ENCODE measurements at regions not wholly inside any gene's neighbourhood (a gene's known extent, or its start where the extent isn't known, plus 50 kb on each side); places are given as distances from the start of the nearest gene placed in this dataset.

GRCh38 chr10:9188022-9188810 lies 1133.7 kb downstream of the GATA3 start:
- Histone ChIP-seq H3K36me3 (ENCODE audit: control insufficient read depth in 2 of 3, insufficient read depth in 3 of 3, low read length in 3 of 3) (no peaks in the 10 kb centered on the region), H3K27me3 (ENCODE audit: control insufficient read depth, insufficient read depth, low read length) (no peaks in the 10 kb centered on the region), H3K4me1 (ENCODE audit: control insufficient read depth in 2 of 3, insufficient read depth in 2 of 3, low read depth in 1 of 3, low read length in 3 of 3) (no peaks in the 10 kb centered on the region), H3K9ac (ENCODE audit: low read length in 3 of 3) (no peak overlapping the region), H3K4me3 (ENCODE audit: low read length in 3 of 3) (no peak overlapping the region), H3K27ac (ENCODE audit: low read depth in 2 of 2, low read length in 2 of 2) (no peak overlapping the region), H3K9me3 (ENCODE audit: control insufficient read depth in 2 of 3, insufficient read depth in 1 of 3, low read length in 3 of 3) (no peaks in the 10 kb centered on the region)
- FAIRE-seq (peak; percentile 83), DNase-seq (no peak)
- intact Hi-C loops (cut with DNase I) = no loop called here
- no peak for TF ChIP-seq CTCF (IDR thresholded peaks at IDR 0.05; ENCODE audit: borderline replicate concordance, extremely low read depth, insufficient read depth)

- H3K27ac ChIP-seq (ENCODE audit: low read depth in 2 of 2, low read length in 2 of 2) = no peak overlapping the region
- no peaks in the 10 kb centered on the region for H3K36me3 ChIP-seq (ENCODE audit: control insufficient read depth in 2 of 3, insufficient read depth in 3 of 3, low read length in 3 of 3)
- TF ChIP-seq CTCF (IDR thresholded peaks at IDR 0.05; ENCODE audit: borderline replicate concordance, extremely low read depth, insufficient read depth) = no peak
- H3K9me3 ChIP-seq (ENCODE audit: control insufficient read depth in 2 of 3, insufficient read depth in 1 of 3, low read length in 3 of 3) = no peaks in the 10 kb centered on the region
- H3K27me3 ChIP-seq (ENCODE audit: control insufficient read depth, insufficient read depth, low read length) = no peaks in the 10 kb centered on the region
- DNase-seq = no peak
- no peak for FAIRE-seq
- H3K4me1 ChIP-seq (ENCODE audit: control insufficient read depth in 2 of 3, insufficient read depth in 2 of 3, low read depth in 1 of 3, low read length in 3 of 3) = no peaks in the 10 kb centered on the region
- intact Hi-C loops (cut with DNase I) = no loop called here
- no peak overlapping the region for H3K9ac ChIP-seq (ENCODE audit: low read length in 3 of 3)
- no peak overlapping the region for H3K4me3 ChIP-seq (ENCODE audit: low read length in 3 of 3)
Observed at GRCh38 chr10:9189448-9189847, 1135.0 kb downstream of the GATA3 start.

- TF ChIP-seq CTCF (IDR thresholded peaks at IDR 0.05; ENCODE audit: borderline replicate concordance, extremely low read depth, insufficient read depth) = no peak
- intact Hi-C loops (cut with DNase I) = no loop called here
- Histone ChIP-seq H3K4me3 (ENCODE audit: low read length in 3 of 3) (no peak overlapping the region), H3K9ac (ENCODE audit: low read length in 3 of 3) (no peak overlapping the region), H3K36me3 (ENCODE audit: control insufficient read depth in 2 of 3, insufficient read depth in 3 of 3, low read length in 3 of 3) (no peaks in the 10 kb centered on the region), H3K4me1 (ENCODE audit: control insufficient read depth in 2 of 3, insufficient read depth in 2 of 3, low read depth in 1 of 3, low read length in 3 of 3) (no peaks in the 10 kb centered on the region), H3K9me3 (ENCODE audit: control insufficient read depth in 2 of 3, insufficient read depth in 1 of 3, low read length in 3 of 3) (no peaks in the 10 kb centered on the region), H3K27me3 (ENCODE audit: control insufficient read depth, insufficient read depth, low read length) (no peaks in the 10 kb centered on the region), H3K27ac (ENCODE audit: low read depth in 2 of 2, low read length in 2 of 2) (no peak overlapping the region)
- DNase-seq (no peak), FAIRE-seq (no peak)
Observed at GRCh38 chr10:9193120-9193519, 1138.6 kb downstream of the GATA3 start.

- intact Hi-C loops (cut with DNase I) = no loop called here
Observed at GRCh38 chr10:9195385-9195784, 1140.9 kb downstream of the GATA3 start.

More at GRCh38 chr10:9195385-9195784, 1140.9 kb downstream of the GATA3 start:
- Histone ChIP-seq H3K4me3 (ENCODE audit: low read length in 3 of 3) (no peak overlapping the region), H3K4me1 (ENCODE audit: control insufficient read depth in 2 of 3, insufficient read depth in 2 of 3, low read depth in 1 of 3, low read length in 3 of 3) (no peaks in the 10 kb centered on the region), H3K9me3 (ENCODE audit: control insufficient read depth in 2 of 3, insufficient read depth in 1 of 3, low read length in 3 of 3) (no peaks in the 10 kb centered on the region), H3K9ac (ENCODE audit: low read length in 3 of 3) (no peak overlapping the region), H3K27me3 (ENCODE audit: control insufficient read depth, insufficient read depth, low read length) (no peaks in the 10 kb centered on the region), H3K27ac (ENCODE audit: low read depth in 2 of 2, low read length in 2 of 2) (no peak overlapping the region), H3K36me3 (ENCODE audit: control insufficient read depth in 2 of 3, insufficient read depth in 3 of 3, low read length in 3 of 3) (no peaks in the 10 kb centered on the region)
- TF ChIP-seq CTCF (IDR thresholded peaks at IDR 0.05; ENCODE audit: borderline replicate concordance, extremely low read depth, insufficient read depth) = no peak
- DNase-seq (no peak), FAIRE-seq (no peak)

Data from kidney (tissue), 13 donors.